ENCODE measurements at regions not wholly inside any gene's neighbourhood (a gene's known extent, or its start where the extent isn't known, plus 50 kb on each side); places are given as distances from the start of the nearest gene placed in this dataset.

GRCh38 chr10:129078746-129079145 is 388.3 kb upstream of the MGMT start:
- no peak for DNase-seq (ENCODE audit: low spot score)

- DNase-seq (ENCODE audit: low spot score), result no peak
Measured at GRCh38 chr10:129079705-129080104, 387.3 kb upstream of the MGMT start.

GRCh38 chr10:129085811-129086210 is 381.2 kb upstream of the MGMT start:
- no peak for DNase-seq (ENCODE audit: low spot score)

- no peak for DNase-seq (ENCODE audit: low spot score)
Measured at GRCh38 chr10:129089341-129089740, 377.7 kb upstream of the MGMT start.

- no peak for DNase-seq (ENCODE audit: low spot score)
Measured at GRCh38 chr10:129090165-129090564, 376.9 kb upstream of the MGMT start.

- DNase-seq (ENCODE audit: low spot score), result no peak
Measured at GRCh38 chr10:129090618-129091366, 376.2 kb upstream of the MGMT start.

GRCh38 chr10:129093641-129094040 is 373.4 kb upstream of the MGMT start:
- DNase-seq (ENCODE audit: low spot score), result no peak

- DNase-seq (ENCODE audit: low spot score), result no peak
Measured at GRCh38 chr10:129094233-129094632, 372.8 kb upstream of the MGMT start.

- no peak for DNase-seq (ENCODE audit: low spot score)
Measured at GRCh38 chr10:129094861-129095260, 372.2 kb upstream of the MGMT start.

- DNase-seq (ENCODE audit: low spot score), result no peak
Measured at GRCh38 chr10:129095680-129096064, 371.4 kb upstream of the MGMT start.

- no peak for DNase-seq (ENCODE audit: low spot score)
Measured at GRCh38 chr10:129096065-129096984, 370.7 kb upstream of the MGMT start.

GRCh38 chr10:129097776-129098330 is 369.2 kb upstream of the MGMT start:
- no peak for DNase-seq (ENCODE audit: low spot score)

GRCh38 chr10:129098517-129098916 is 368.5 kb upstream of the MGMT start:
- DNase-seq (ENCODE audit: low spot score), result no peak

- DNase-seq (ENCODE audit: low spot score), result no peak
Measured at GRCh38 chr10:129099486-129099885, 367.6 kb upstream of the MGMT start.

GRCh38 chr10:129099992-129100391 is 367.0 kb upstream of the MGMT start:
- no peak for DNase-seq (ENCODE audit: low spot score)

GRCh38 chr10:129101232-129101980 is 365.6 kb upstream of the MGMT start:
- DNase-seq (ENCODE audit: low spot score), result no peak

- DNase-seq (ENCODE audit: low spot score), result no peak
Measured at GRCh38 chr10:129102906-129103693, 363.9 kb upstream of the MGMT start.

- DNase-seq (ENCODE audit: low spot score), result no peak
Measured at GRCh38 chr10:129104266-129105045, 362.6 kb upstream of the MGMT start.

- DNase-seq (ENCODE audit: low spot score), result no peak
Measured at GRCh38 chr10:129105266-129105665, 361.8 kb upstream of the MGMT start.

- DNase-seq (ENCODE audit: low spot score), result no peak
Measured at GRCh38 chr10:129106314-129106713, 360.7 kb upstream of the MGMT start.

GRCh38 chr10:129107525-129107924 is 359.5 kb upstream of the MGMT start:
- DNase-seq (ENCODE audit: low spot score), result no peak
